NCI-H460 (cell line): ENCODE measurements at regions not wholly inside any gene's neighbourhood (a gene's known extent, or its start where the extent isn't known, plus 50 kb on each side); places are given as distances from the start of the nearest gene placed in this dataset.
"Not testable (repeated sequence)": the region's sequence is repeated elsewhere in the genome, so short reads cannot be mapped to it uniquely, and the experiment has no call there.

Source experiments
- DNase-seq: peaks from one replicate; pipeline ENCODE4 v3.0.0-alpha.2; 2016; ENCODE audit warnings: low read depth; ENCODE audit errors: extremely low read depth

GRCh38 chrX:84611843-84612636 lies 109.8 kb upstream of the HDX start:
- no peak for DNase-seq

GRCh38 chrX:84634201-84634782 lies 132.0 kb upstream of the HDX start:
- DNase-seq, result no peak

GRCh38 chrX:84666086-84666485 lies 163.8 kb upstream of the HDX start:
- DNase-seq, result no peak

- no peak for DNase-seq
Observed at GRCh38 chrX:84690228-84690627, 188.0 kb upstream of the HDX start.

GRCh38 chrX:84709987-84710386 lies 207.7 kb upstream of the HDX start:
- no peak for DNase-seq

- DNase-seq, result no peak
Observed at GRCh38 chrX:84710611-84711010, 208.4 kb upstream of the HDX start.

GRCh38 chrX:84712621-84713020 lies 210.4 kb upstream of the HDX start:
- DNase-seq, result no peak

GRCh38 chrX:84715315-84715714 lies 213.1 kb upstream of the HDX start:
- DNase-seq, result no peak

GRCh38 chrX:84717343-84717742 lies 215.1 kb upstream of the HDX start:
- no peak for DNase-seq

GRCh38 chrX:84721416-84721815 lies 219.2 kb upstream of the HDX start:
- DNase-seq, result no peak

- no peak for DNase-seq
Observed at GRCh38 chrX:84724576-84724975, 222.3 kb upstream of the HDX start.

- DNase-seq, result no peak
Observed at GRCh38 chrX:84729408-84729807, 227.2 kb upstream of the HDX start.

GRCh38 chrX:84729809-84730208 lies 227.6 kb upstream of the HDX start:
- peak; percentile 30 for DNase-seq

- DNase-seq, result no peak
Observed at GRCh38 chrX:84735025-84735424, 232.8 kb upstream of the HDX start.

- no peak for DNase-seq
Observed at GRCh38 chrX:84737471-84737871, 235.2 kb upstream of the HDX start.

- no peak for DNase-seq
Observed at GRCh38 chrX:84747516-84747915, 245.3 kb upstream of the HDX start.

GRCh38 chrX:84748965-84749656 lies 246.9 kb upstream of the HDX start:
- DNase-seq, result no peak

- DNase-seq, result no peak
Observed at GRCh38 chrX:84760560-84760959, 243.1 kb upstream of the APOOL start.

GRCh38 chrX:84796321-84796720 lies 207.4 kb upstream of the APOOL start:
- DNase-seq, result no peak

- no peak for DNase-seq
Observed at GRCh38 chrX:84830836-84831235, 172.8 kb upstream of the APOOL start.

GRCh38 chrX:84846541-84846940 lies 157.1 kb upstream of the APOOL start:
- not testable (repeated sequence) for DNase-seq

- DNase-seq, result not testable (repeated sequence)
Observed at GRCh38 chrX:84851183-84851582, 152.5 kb upstream of the APOOL start.
